ENCODE measurements at regions not wholly inside any gene's neighbourhood (a gene's known extent, or its start where the extent isn't known, plus 50 kb on each side); places are given as distances from the start of the nearest gene placed in this dataset.
"Not testable (repeated sequence)": the region's sequence is repeated elsewhere in the genome, so short reads cannot be mapped to it uniquely, and the experiment has no call there.

DNA sequence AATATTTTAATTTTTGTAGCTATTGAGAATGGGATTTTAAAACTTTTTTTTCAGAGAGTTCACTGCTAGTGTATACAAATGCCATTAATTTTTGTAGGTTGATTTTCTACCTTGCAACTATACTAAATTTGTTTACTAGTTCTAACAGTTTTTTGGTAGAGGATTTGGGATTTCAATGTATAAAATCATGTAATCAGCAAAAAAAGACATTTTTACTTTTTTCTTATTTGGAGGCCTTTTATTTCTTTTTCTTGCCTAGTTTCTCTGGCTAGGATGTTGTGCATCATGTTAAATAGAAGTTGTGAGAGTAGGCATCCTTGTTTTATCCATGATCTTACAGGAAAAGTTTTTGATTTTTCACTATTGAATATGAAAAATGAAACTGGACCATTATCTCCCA lies 602.9 kb upstream of the KIF2B start:
- Mint-ChIP-seq H3K27me3 (ENCODE audit: low read depth) (no peaks in the 10 kb centered on the region), H3K9me3 (peaks cover 36% of the 10 kb centered on the region), H3K4me1 (ENCODE audit: low read depth) (no peaks in the 10 kb centered on the region), H3K4me3 (no peak overlapping the region), H3K36me3 (ENCODE audit: low read depth) (no peaks in the 10 kb centered on the region), H3K27ac (no peak overlapping the region)
- no peak for DNase-seq (ENCODE audit: low spot score)

DNA sequence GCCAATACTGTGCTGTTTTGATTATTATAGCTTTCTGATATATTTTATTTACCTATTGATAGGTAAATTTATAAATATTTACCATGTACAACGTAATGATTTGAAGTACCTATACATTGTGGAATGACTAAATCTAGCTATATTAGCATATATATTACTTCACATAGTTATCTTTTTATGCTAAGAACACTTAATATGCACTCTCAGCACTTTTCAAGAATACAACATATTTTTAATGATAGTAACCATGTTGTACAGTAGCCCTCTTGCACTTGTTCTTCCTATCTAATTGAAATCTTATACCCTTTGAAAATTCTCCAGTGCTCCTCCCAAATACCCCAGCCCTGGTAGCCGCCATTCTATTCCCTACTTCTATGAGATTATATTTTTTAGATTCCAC lies 604.0 kb upstream of the KIF2B start:
- H3K27me3 Mint-ChIP-seq (ENCODE audit: low read depth) = no peaks in the 10 kb centered on the region
- H3K27ac Mint-ChIP-seq = no peak overlapping the region
- no peak for DNase-seq (ENCODE audit: low spot score)
- no peaks in the 10 kb centered on the region for H3K36me3 Mint-ChIP-seq (ENCODE audit: low read depth)
- peaks cover 38% of the 10 kb centered on the region for H3K9me3 Mint-ChIP-seq
- no peaks in the 10 kb centered on the region for H3K4me1 Mint-ChIP-seq (ENCODE audit: low read depth)
- H3K4me3 Mint-ChIP-seq = no peak overlapping the region

DNA sequence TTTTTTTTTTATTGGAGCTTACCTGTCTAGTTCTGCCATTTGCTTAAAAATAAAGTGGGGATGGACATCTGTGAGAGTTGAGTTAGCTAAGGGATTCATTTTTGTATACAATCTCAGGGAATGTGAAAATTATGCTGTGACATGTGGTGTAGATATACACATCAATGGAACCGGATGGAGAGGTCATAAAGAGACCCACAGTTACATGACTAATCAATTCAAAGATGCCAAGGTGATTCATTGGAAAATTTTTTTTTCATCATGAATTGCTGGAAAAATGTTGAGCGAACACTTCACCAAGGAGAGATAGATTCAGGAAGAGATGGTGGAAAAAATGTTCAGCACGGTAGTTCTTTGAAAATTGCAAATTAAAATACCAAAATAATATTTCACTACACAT lies 605.4 kb upstream of the KIF2B start:
- Mint-ChIP-seq H3K9me3 (peaks cover 48% of the 10 kb centered on the region), H3K27ac (no peak overlapping the region), H3K36me3 (ENCODE audit: low read depth) (no peaks in the 10 kb centered on the region), H3K4me3 (no peak overlapping the region), H3K27me3 (ENCODE audit: low read depth) (no peaks in the 10 kb centered on the region), H3K4me1 (ENCODE audit: low read depth) (no peaks in the 10 kb centered on the region)
- DNase-seq (ENCODE audit: low spot score) = no peak

DNA sequence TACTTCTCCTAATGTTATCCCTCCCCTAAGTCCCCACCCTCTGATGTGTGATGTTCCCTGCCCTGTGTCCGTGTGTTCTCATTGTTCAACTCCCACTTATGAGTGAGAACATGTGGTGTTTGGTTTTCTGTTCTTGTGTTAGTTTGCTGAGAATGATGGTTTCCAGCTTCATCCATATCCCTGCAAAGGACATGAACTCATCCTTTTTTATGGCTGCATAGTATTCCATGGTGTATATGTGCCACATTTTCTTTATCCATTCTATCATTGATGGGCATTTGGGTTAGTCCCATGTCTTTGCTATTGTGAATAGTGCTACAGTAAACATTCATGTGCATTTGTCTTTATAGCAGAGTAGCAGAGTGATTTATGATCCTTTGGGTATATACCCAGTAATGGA lies 613.8 kb upstream of the KIF2B start:
- not testable (repeated sequence) for H3K4me1 Mint-ChIP-seq (ENCODE audit: low read depth); H3K27ac Mint-ChIP-seq; H3K27me3 Mint-ChIP-seq (ENCODE audit: low read depth); H3K4me3 Mint-ChIP-seq; H3K36me3 Mint-ChIP-seq (ENCODE audit: low read depth); DNase-seq (ENCODE audit: low spot score)
- H3K9me3 Mint-ChIP-seq = peaks cover 42% of the 10 kb centered on the region

DNA sequence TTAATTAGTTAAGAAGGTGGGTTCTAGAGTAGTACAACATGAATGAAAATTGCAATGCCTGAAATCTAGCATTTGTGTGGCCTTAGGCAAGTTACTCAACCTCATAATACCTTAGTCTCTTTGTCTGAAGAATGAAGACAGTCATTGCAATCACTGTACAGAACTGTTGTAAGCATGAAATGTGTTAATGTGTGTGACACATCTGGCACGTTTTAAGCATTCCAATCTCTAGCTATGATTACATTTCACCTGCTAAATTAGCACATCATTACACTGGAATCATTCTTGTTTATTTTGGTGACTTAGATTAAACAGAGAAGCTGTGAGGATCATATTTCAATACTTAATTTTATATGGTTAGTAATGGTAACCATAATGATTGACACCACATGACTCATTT lies 629.7 kb upstream of the KIF2B start:
- no peak overlapping the region for H3K4me3 Mint-ChIP-seq
- H3K27me3 Mint-ChIP-seq (ENCODE audit: low read depth) = no peaks in the 10 kb centered on the region
- H3K9me3 Mint-ChIP-seq = peaks cover 23% of the 10 kb centered on the region
- no peaks in the 10 kb centered on the region for H3K36me3 Mint-ChIP-seq (ENCODE audit: low read depth)
- no peaks in the 10 kb centered on the region for H3K4me1 Mint-ChIP-seq (ENCODE audit: low read depth)
- H3K27ac Mint-ChIP-seq = no peak overlapping the region
- DNase-seq (ENCODE audit: low spot score) = no peak

DNA sequence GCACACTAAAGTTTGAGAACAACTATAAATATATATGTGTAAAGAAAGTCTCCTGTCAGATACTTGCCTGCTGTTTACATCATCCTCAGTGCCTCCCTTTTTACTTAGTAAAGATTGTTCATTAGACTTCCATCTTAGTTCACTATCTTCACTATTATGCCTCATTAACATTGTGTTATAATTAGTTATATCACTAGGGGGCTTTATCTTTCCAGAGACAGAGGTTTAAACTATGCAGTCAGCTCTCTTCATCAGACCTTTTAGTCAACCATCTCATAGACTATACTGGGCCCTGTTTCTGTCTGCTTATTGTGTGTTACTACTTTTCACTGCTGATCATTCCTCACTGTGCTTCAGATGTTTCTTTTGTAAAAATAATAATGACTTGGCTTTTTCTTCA lies 630.8 kb upstream of the KIF2B start:
- H3K9me3 Mint-ChIP-seq = peaks cover 24% of the 10 kb centered on the region
- no peaks in the 10 kb centered on the region for H3K36me3 Mint-ChIP-seq (ENCODE audit: low read depth)
- no peak overlapping the region for H3K27ac Mint-ChIP-seq
- DNase-seq (ENCODE audit: low spot score) = no peak
- H3K4me1 Mint-ChIP-seq (ENCODE audit: low read depth) = no peaks in the 10 kb centered on the region
- H3K27me3 Mint-ChIP-seq (ENCODE audit: low read depth) = no peaks in the 10 kb centered on the region
- H3K4me3 Mint-ChIP-seq = no peak overlapping the region

DNA sequence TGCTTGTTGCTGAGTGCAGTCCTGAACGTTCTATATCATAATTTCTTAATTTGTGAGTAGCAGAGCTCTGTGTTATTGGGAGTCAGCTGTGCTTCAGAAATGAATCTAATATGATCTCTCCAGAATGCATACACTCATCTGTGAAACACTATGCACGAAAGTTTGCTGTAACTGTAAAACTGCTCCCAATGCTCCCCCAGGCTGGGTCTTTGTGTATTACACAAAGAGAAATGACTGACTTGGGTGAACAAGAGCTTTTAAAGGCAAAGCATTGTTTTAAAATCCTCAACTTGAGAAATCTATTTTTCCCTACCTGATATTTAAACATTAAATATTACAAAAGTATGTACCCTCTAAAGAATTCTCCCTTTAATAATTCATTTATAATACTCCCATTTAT lies 636.7 kb upstream of the KIF2B start:
- Mint-ChIP-seq H3K27ac (no peak overlapping the region), H3K27me3 (ENCODE audit: low read depth) (no peaks in the 10 kb centered on the region), H3K9me3 (peaks cover 58% of the 10 kb centered on the region), H3K4me3 (no peak overlapping the region), H3K36me3 (ENCODE audit: low read depth) (no peaks in the 10 kb centered on the region), H3K4me1 (ENCODE audit: low read depth) (no peaks in the 10 kb centered on the region)
- no peak for DNase-seq (ENCODE audit: low spot score)

DNA sequence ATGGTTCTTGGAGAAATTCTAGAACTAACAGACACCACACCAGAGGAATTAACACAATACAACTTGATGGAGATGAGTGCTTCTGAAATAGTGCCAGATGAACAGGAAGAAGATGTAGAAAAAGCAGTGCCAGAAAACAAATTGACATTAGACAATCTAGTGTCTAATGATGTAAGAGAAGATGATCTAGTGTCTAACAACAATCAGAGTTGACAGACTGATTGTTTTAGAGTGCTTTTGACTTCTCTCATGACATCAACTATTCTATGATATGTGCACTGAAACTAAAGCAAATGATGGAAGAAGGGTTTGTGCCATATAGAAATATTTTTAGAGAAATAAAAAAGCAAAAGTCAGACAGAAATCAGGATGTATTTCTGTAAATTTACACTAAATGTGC lies 646.1 kb upstream of the KIF2B start:
- DNase-seq (ENCODE audit: low spot score) = no peak
- Mint-ChIP-seq H3K36me3 (ENCODE audit: low read depth) (no peaks in the 10 kb centered on the region), H3K27me3 (ENCODE audit: low read depth) (no peaks in the 10 kb centered on the region), H3K27ac (no peak overlapping the region), H3K9me3 (peaks cover 20% of the 10 kb centered on the region), H3K4me1 (ENCODE audit: low read depth) (no peaks in the 10 kb centered on the region), H3K4me3 (no peak overlapping the region)

DNA sequence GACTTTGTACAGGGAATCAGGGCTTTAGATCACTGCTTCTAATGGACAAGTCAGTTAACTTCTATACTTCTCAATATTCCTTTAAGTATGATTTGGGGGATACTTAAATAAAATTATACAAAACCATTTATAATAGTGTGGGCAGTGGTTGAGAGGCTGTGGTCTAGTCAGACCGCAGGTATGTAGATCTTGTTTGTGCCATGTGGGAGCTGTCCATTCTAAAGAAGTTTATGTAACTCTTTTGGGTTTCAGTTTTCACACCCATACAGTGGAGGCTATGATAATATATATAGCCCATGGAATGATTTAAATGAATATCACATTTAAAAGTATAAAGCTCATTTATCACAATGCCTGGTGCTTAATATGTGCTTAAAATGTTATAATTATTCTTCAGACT lies 654.3 kb upstream of the KIF2B start:
- no peaks in the 10 kb centered on the region for H3K27me3 Mint-ChIP-seq (ENCODE audit: low read depth)

DNA sequence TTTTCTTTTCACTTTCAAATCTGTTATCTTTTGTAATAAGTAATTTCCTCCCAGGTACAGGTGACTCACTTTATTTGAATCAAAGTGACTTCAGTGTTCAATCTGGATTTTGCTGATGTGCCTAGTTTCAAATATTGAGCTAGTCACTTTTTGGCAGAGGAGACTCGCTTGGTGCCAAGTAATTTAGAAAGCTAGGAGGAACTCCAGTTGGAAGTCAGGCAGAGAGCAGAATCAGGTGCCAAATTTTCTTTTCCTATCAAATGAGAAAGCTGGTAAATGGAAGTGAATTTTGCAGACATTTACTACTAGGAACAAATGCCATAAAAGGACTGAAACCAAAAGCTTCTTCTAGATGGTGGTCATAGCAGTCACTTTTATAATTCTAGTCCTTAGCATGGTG lies 656.0 kb upstream of the KIF2B start:
- H3K4me3 Mint-ChIP-seq = no peak overlapping the region
- H3K27ac Mint-ChIP-seq = no peak overlapping the region
- H3K36me3 Mint-ChIP-seq (ENCODE audit: low read depth) = no peaks in the 10 kb centered on the region
- peaks cover 21% of the 10 kb centered on the region for H3K9me3 Mint-ChIP-seq
- H3K4me1 Mint-ChIP-seq (ENCODE audit: low read depth) = no peaks in the 10 kb centered on the region
- H3K27me3 Mint-ChIP-seq (ENCODE audit: low read depth) = no peaks in the 10 kb centered on the region
- DNase-seq (ENCODE audit: low spot score) = no peak

More for the DNA sequence above, 654.3 kb upstream of the KIF2B start:
- Mint-ChIP-seq H3K27ac (no peak overlapping the region), H3K36me3 (ENCODE audit: low read depth) (no peaks in the 10 kb centered on the region), H3K9me3 (peaks cover 10% of the 10 kb centered on the region), H3K4me3 (no peak overlapping the region), H3K4me1 (ENCODE audit: low read depth) (no peaks in the 10 kb centered on the region)
- no peak for DNase-seq (ENCODE audit: low spot score)

DNA sequence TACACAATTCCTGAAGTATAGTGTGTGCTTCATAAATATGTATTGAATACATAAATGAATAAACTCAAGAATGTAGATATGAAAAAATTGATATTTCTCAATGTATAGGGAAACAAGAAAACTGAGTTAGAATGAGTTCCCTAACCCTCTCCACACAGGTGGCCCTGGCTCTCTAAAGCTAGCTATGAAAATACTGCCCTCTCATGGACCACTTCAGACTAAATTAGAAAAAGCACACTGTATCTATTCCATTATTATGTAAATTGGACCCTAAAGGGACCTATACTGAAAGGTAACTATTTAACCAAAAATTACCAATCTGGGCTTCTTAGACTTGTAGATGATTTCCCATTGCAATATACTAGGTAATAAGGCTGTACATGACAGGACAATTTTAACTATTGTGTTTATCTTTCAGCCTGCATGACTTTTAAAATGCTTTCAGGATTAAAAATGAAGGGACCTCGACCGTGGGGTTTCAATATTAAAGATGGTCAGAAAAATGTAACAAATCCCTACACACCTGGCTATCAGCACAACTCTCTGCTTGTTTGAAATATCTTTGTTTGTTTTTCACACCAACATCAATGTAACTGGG lies 672.5 kb upstream of the KIF2B start:
- no peak overlapping the region for H3K27ac Mint-ChIP-seq
- no peaks in the 10 kb centered on the region for H3K4me1 Mint-ChIP-seq (ENCODE audit: low read depth)
- no peaks in the 10 kb centered on the region for H3K36me3 Mint-ChIP-seq (ENCODE audit: low read depth)
- H3K27me3 Mint-ChIP-seq (ENCODE audit: low read depth) = no peaks in the 10 kb centered on the region
- no peak overlapping the region for H3K4me3 Mint-ChIP-seq
- H3K9me3 Mint-ChIP-seq = peaks cover 9% of the 10 kb centered on the region
- no peak for DNase-seq (ENCODE audit: low spot score)

DNA sequence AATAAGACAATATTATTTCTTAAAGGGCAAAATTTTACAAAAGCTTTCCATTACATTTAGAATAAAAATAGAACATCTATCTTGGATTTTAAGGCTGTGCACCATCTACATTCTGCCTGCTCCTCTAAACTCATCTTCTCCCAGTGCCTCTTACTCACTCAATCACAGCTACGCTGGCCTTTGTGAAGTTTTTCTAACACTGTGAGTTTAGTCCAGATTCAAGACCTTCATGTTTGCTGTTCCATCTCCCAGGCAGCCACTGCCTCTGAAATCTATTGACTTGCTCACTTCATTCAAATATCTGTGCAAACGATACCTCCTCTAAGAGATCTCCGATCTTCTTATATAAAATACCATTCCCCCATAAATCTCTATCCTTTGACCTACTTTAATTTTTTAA lies 673.4 kb upstream of the KIF2B start:
- H3K36me3 Mint-ChIP-seq (ENCODE audit: low read depth) = no peaks in the 10 kb centered on the region
- no peak overlapping the region for H3K27ac Mint-ChIP-seq
- no peak overlapping the region for H3K4me3 Mint-ChIP-seq
- no peak for DNase-seq (ENCODE audit: low spot score)
- H3K9me3 Mint-ChIP-seq = peaks cover 12% of the 10 kb centered on the region
- H3K4me1 Mint-ChIP-seq (ENCODE audit: low read depth) = no peaks in the 10 kb centered on the region
- no peaks in the 10 kb centered on the region for H3K27me3 Mint-ChIP-seq (ENCODE audit: low read depth)

DNA sequence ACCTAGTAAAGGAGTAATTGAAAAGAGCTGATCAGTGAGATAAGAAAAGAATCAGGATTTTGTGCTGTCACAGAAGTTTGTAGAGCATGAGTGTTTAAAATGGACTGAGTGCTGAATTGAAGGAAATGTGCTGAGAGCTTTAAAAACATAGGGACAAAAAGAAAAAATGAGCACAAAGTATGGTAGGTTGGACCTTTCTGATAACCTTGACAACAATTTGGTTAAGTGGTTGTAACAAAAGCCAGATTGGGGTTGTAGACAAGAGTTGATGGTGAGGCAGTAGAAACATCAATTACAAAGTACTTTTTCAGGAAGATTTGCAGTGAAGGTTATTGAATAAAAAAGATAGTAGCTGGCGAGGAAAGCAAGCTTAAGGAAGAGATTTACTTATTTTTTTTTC lies 674.7 kb upstream of the KIF2B start:
- Mint-ChIP-seq H3K36me3 (ENCODE audit: low read depth) (no peaks in the 10 kb centered on the region), H3K4me1 (ENCODE audit: low read depth) (no peaks in the 10 kb centered on the region), H3K27me3 (ENCODE audit: low read depth) (no peaks in the 10 kb centered on the region), H3K27ac (no peak overlapping the region), H3K9me3 (peaks cover 15% of the 10 kb centered on the region), H3K4me3 (no peak overlapping the region)
- DNase-seq (ENCODE audit: low spot score) = no peak

DNA sequence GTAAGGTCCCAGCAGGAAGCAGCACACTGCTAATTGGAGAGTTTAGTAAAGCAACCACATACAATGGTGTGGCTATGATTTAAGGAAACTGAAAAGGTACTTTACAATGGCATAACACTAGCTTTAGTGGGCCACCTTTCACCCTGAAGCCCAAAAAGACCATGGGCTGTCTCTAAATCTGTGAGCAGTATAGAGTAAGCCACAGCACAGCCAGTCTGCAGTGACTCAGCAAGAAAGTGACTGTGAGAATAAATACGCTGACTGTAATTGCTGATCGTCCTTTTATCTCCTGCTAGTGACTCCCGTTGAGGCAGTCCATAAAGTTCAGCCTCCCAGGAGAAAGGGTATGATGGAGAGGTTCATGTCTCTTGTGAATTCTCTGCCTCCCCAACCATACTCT lies 679.8 kb upstream of the KIF2B start:
- H3K27ac Mint-ChIP-seq = no peak overlapping the region
- no peak for DNase-seq (ENCODE audit: low spot score)
- H3K4me3 Mint-ChIP-seq = no peak overlapping the region
- H3K9me3 Mint-ChIP-seq = peaks cover 15% of the 10 kb centered on the region
- H3K27me3 Mint-ChIP-seq (ENCODE audit: low read depth) = no peaks in the 10 kb centered on the region
- H3K36me3 Mint-ChIP-seq (ENCODE audit: low read depth) = no peaks in the 10 kb centered on the region
- H3K4me1 Mint-ChIP-seq (ENCODE audit: low read depth) = no peaks in the 10 kb centered on the region

DNA sequence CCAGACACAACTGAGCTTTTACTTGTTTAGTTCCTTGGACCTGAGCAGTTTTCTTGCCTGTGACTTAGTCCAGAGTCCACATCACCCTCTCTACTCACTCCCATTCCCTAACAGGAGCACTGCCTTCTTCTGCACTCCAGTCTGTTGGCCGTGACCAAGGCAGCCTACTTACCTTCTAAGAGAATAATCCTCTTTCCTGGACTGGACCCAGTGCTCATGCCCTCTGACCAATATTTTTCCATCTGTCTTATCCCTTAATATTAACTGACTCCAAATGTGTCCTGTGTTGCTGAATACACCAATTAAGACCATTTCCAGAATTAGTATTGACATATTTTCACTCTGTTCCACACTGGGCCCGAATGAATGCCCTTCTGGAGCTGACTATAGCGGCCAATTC lies 681.0 kb upstream of the KIF2B start:
- no peak for DNase-seq (ENCODE audit: low spot score)
- H3K4me3 Mint-ChIP-seq = no peak overlapping the region
- H3K9me3 Mint-ChIP-seq = peaks cover 16% of the 10 kb centered on the region
- no peak overlapping the region for H3K27ac Mint-ChIP-seq
- no peaks in the 10 kb centered on the region for H3K27me3 Mint-ChIP-seq (ENCODE audit: low read depth)
- H3K4me1 Mint-ChIP-seq (ENCODE audit: low read depth) = no peaks in the 10 kb centered on the region
- no peaks in the 10 kb centered on the region for H3K36me3 Mint-ChIP-seq (ENCODE audit: low read depth)

Data from T-helper 2 cell treated with Interferon-gamma antibody and Interleukin-4, amounts not matched to agents 5 μg/mL and 100 μg/mL, for 36 hours (primary cell).